ENCODE measurements at regions not wholly inside any gene's neighbourhood (a gene's known extent, or its start where the extent isn't known, plus 50 kb on each side); places are given as distances from the start of the nearest gene placed in this dataset.

DNA sequence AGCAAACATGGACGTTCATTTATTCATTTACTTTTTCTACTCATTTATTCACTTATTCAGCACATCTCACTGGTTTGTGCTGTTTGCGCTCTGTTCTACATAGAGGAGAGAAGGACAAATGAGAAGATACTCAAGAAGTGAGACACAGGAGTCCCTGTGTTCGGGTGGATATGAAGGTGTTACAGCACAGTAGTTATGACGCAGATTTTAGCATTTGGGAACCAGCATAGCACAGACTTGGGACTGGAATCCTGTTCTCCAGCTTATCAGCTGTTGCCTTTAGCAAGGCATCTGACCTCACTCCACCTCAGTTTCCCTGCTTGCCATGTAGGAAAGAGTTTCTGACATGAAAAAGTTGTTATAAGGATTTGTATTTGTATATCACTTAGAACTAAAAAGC is 430.1 kb downstream of the MAFB start:
- DNase-seq (ENCODE audit: low spot score in 2 of 2): no peak
- H3K9me3 ChIP-seq: no peaks in the 10 kb centered on the region
- TF ChIP-seq CTCF (IDR thresholded peaks at IDR 0.05): no peak
- TF ChIP-seq EP300 (IDR thresholded peaks at IDR 0.05): no peak
- TF ChIP-seq POLR2A (IDR thresholded peaks at IDR 0.05): no peak
- no peak for TF ChIP-seq POLR2AphosphoS5 (IDR thresholded peaks at IDR 0.05)
- no peaks in the 10 kb centered on the region for H3K27me3 ChIP-seq
- no peaks in the 10 kb centered on the region for H3K36me3 ChIP-seq
- H3K4me3 ChIP-seq: no peak overlapping the region
- H3K4me1 ChIP-seq: peaks cover 13% of the 10 kb centered on the region
- WGBS: 83% methylated on average over 4 of the region's 4 CpGs
- no peak overlapping the region for H3K27ac ChIP-seq

DNA sequence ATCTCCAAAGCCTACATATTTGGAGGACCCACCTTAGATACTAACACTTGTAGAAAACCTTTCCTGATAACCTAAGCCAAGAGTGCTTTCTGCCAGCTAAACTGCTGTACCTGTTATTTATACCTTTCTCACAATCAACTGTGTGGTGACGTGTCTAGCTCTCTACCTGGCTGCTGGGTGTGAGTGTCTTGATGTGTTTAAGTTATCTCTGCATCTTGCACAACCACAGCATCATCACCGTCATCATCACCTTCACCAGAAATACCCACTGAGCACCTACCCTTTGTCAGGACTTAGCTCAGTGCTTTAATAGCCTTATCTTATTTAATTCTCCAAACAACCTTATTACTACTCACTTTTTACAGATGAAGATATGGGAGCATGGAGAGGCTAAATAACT is 431.3 kb downstream of the MAFB start:
- H3K27me3 ChIP-seq: no peaks in the 10 kb centered on the region
- H3K36me3 ChIP-seq: no peaks in the 10 kb centered on the region
- WGBS: 80% methylated on average over 2 of the region's 2 CpGs
- no peaks in the 10 kb centered on the region for H3K9me3 ChIP-seq
- no peak for DNase-seq (ENCODE audit: low spot score in 2 of 2)
- TF ChIP-seq POLR2AphosphoS5 (IDR thresholded peaks at IDR 0.05): no peak
- TF ChIP-seq CTCF (IDR thresholded peaks at IDR 0.05): no peak
- TF ChIP-seq POLR2A (IDR thresholded peaks at IDR 0.05): no peak
- no peak for TF ChIP-seq EP300 (IDR thresholded peaks at IDR 0.05)
- peaks cover 15% of the 10 kb centered on the region for H3K4me1 ChIP-seq
- no peak overlapping the region for H3K27ac ChIP-seq
- H3K4me3 ChIP-seq: no peak overlapping the region

- H3K4me1 ChIP-seq: peaks cover 15% of the 10 kb centered on the region
- no peaks in the 10 kb centered on the region for H3K9me3 ChIP-seq
- no peak for DNase-seq (ENCODE audit: low spot score in 2 of 2)
- peak overlapping the region; percentile 41 for H3K27ac ChIP-seq
- no peak for TF ChIP-seq EP300 (IDR thresholded peaks at IDR 0.05)
- TF ChIP-seq CTCF (IDR thresholded peaks at IDR 0.05): peak in 1 of 2 donors; percentile 28
- TF ChIP-seq POLR2A (IDR thresholded peaks at IDR 0.05): no peak
- no peak for TF ChIP-seq POLR2AphosphoS5 (IDR thresholded peaks at IDR 0.05)
- H3K36me3 ChIP-seq: no peaks in the 10 kb centered on the region
- H3K4me3 ChIP-seq: no peak overlapping the region
- no peaks in the 10 kb centered on the region for H3K27me3 ChIP-seq
- 24% methylated on average over 1 of the region's 1 CpG for WGBS
Measured at GRCh38 chr20:40255365-40255764, 433.7 kb downstream of the MAFB start.

GRCh38 chr20:40254023-40254772 is 434.8 kb downstream of the MAFB start:
- H3K36me3 ChIP-seq: no peaks in the 10 kb centered on the region
- H3K27me3 ChIP-seq: no peaks in the 10 kb centered on the region
- WGBS: 73% methylated on average over 6 of the region's 6 CpGs
- TF ChIP-seq CTCF (IDR thresholded peaks at IDR 0.05) (no peak), EP300 (IDR thresholded peaks at IDR 0.05) (no peak), POLR2AphosphoS5 (IDR thresholded peaks at IDR 0.05) (no peak), POLR2A (IDR thresholded peaks at IDR 0.05) (no peak)
- no peak overlapping the region for H3K4me3 ChIP-seq
- H3K4me1 ChIP-seq: peaks cover 15% of the 10 kb centered on the region
- H3K27ac ChIP-seq: no peak overlapping the region
- no peaks in the 10 kb centered on the region for H3K9me3 ChIP-seq
- DNase-seq (ENCODE audit: low spot score in 2 of 2): no peak

- Histone ChIP-seq H3K9me3 (no peaks in the 10 kb centered on the region), H3K27me3 (no peaks in the 10 kb centered on the region), H3K27ac (no peak overlapping the region), H3K4me1 (peaks cover 20% of the 10 kb centered on the region), H3K36me3 (no peaks in the 10 kb centered on the region), H3K4me3 (no peak overlapping the region)
- 87% methylated on average over 9 of the region's 9 CpGs for WGBS
- DNase-seq (ENCODE audit: low spot score in 2 of 2): no peak
- TF ChIP-seq POLR2AphosphoS5 (IDR thresholded peaks at IDR 0.05) (no peak), POLR2A (IDR thresholded peaks at IDR 0.05) (no peak), EP300 (IDR thresholded peaks at IDR 0.05) (no peak), CTCF (IDR thresholded peaks at IDR 0.05) (no peak)
Measured at GRCh38 chr20:40251284-40251932, 437.6 kb downstream of the MAFB start.
